GM12874 (cell line): ENCODE measurements at regions not wholly inside any gene's neighbourhood (a gene's known extent, or its start where the extent isn't known, plus 50 kb on each side); places are given as distances from the start of the nearest gene placed in this dataset.

Experiments
- CTCF ChIP-seq: IDR thresholded peaks from 2 replicates; pipeline ENCODE4 v1.5.1; 2011; ENCODE audit warnings: low read depth, mild to moderate bottlenecking, control low read depth, low read length, moderate library complexity; ENCODE audit not compliant: insufficient read depth

- no peak for TF ChIP-seq CTCF
Measured at GRCh38 chr3:72041076-72041475, 256.1 kb upstream of the PROK2 start.

DNA sequence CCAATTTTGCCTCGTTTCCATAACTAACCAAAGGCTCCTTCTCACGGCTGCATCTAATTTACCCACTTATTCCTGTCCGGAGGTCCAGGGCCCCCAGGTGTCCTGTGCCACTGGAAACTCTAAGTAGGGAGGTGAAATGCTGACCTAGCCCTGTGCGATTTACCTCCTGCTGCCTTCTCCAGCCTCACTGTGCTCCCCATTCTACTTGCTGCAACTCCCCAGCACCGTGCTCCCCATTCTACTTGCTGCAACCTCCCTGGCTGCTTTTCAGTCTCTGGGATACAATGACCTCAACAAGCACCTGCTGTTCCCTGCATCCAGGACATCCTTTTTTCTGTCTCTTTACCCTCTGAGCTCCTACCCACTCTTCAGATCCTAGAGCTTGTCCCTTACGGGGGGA, 254.7 kb upstream of the PROK2 start:
- no peak for TF ChIP-seq CTCF

DNA sequence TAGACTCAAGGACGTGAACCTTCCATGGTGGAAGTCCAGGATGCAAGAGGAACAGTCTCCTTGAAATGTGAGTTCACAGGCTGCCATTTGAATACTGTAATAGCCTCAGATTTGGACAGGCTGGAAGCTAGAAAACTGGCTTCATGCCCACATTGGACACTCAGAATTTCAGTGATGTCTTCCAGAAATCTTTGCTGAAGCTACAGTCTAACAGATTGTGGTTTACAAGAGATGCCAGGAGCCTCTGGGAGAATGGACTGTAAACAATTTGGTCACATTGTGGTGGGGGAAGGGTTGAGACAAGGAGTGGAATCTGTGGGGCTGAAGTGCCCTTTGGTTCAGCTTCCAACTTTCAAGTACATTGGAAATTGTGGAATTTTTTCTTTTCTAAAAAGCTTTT, 252.0 kb upstream of the PROK2 start:
- TF ChIP-seq CTCF, result no peak

GRCh38 chr3:72035606-72036005, 250.7 kb upstream of the PROK2 start:
- TF ChIP-seq CTCF, result no peak

- no peak for TF ChIP-seq CTCF
Measured at GRCh38 chr3:72034986-72035385, 250.0 kb upstream of the PROK2 start.

- TF ChIP-seq CTCF, result no peak
Measured at GRCh38 chr3:72033666-72034428, 248.9 kb upstream of the PROK2 start.

DNA sequence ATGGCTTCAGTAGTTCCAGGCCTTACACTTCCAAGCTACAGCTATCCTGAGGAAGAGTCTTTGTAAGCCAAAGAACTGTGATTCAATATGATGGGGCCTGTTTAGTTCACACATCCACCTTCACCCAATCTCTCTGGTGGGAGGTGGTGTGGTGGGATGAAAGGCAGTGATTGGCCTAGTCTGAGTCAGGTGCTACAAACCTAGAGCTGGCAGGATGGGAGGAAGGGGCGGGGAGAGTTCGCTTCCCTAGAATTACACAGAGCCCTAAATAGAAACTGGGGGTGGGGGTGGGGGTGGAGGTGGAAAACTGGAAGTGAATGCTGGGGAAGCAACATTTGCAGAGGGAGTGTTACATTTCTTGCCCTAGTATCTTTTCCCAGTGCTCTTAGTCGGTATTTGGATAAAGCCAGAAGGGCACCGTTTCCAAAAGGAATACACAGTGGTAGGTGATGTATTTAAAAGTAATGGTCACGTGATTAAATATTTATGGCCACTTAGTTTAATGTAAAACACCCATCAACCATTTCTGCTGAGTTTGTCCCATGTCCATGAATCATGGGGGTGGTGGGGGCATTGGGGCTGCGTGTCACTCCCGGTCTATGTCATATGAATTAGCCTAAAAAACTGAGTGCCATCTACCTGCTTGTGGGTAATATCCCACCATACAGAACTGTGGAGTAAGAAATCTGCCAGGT, 247.6 kb upstream of the PROK2 start:
- TF ChIP-seq CTCF, result no peak
